Pancreas (tissue), 10 donors: ENCODE measurements at regions not wholly inside any gene's neighbourhood (a gene's known extent, or its start where the extent isn't known, plus 50 kb on each side); places are given as distances from the start of the nearest gene placed in this dataset.

Experiments
- ATAC-seq, 4 donors: fragments of 200-7000 bp; cut with Tn5 transposase; one replicate each; pipeline versions ENCODE4 v1.8.0 to v1.9.1; 2020; ENCODE audit warnings: mild to moderate bottlenecking in 4 of 4, moderate library complexity in 4 of 4
- DNase-seq, 6 donors: peaks; one replicate each; pipeline ENCODE4 v3.0.0-alpha.2; 2020
- FAIRE-seq: peaks from 2 replicates; lab custom pipeline; 2012; peaks lifted over from hg19 to GRCh38; lab: Jason Lieb, UNC
- H3K27ac ChIP-seq, 4 donors: fragments of 200-600 bp; sonication (generic); 1 replicate in 3 of 4; 2 replicates in 1 of 4; pipeline versions ENCODE4 v1.5.0 to v1.8.0; 2020
- H3K27me3 ChIP-seq, 4 donors: fragments of 200-600 bp; one replicate each; pipeline ENCODE4 v1.8.0; 2021
- H3K36me3 ChIP-seq, 3 donors: fragments of 200-600 bp; sonication (generic) in 1 of 3; one replicate each; pipeline versions ENCODE4 v1.5.0 to v1.8.0; 2020 to 2021
- H3K4me1 ChIP-seq, 3 donors: fragments of 200-600 bp; one replicate each; pipeline ENCODE4 v1.8.0; 2021
- H3K4me3 ChIP-seq, 4 donors: fragments of 200-600 bp; sonication (generic) in 2 of 4; one replicate each; pipeline versions ENCODE4 v1.5.0 to v1.8.0; 2020 to 2021
- H3K9me3 ChIP-seq, 4 donors: fragments of 200-600 bp; one replicate each; pipeline ENCODE4 v1.8.0; 2021
- WGBS, 2 donors: extraction: QIAGEN DNeasy Blood & Tissue Kit; methylation state at CpG; one replicate each; pipeline ENCODE4 v1.1.7; 2013; 5-methylcytosine and 5-hydroxymethylcytosine counted together
- intact Hi-C, 3 donors: fragments of 100-400 bp; cut with DNase I; formaldehyde crosslinking; loops; one replicate each; pipeline versions ENCODE4 v1.11.1 to v1.14.2; 2022
- TF ChIP-seq, protein P1 (sequence below), 4 donors: fragments of 200-600 bp; sonication (generic) in 3 of 4; IDR thresholded peaks; one replicate each; pipeline versions ENCODE4 v1.5.0 to v1.8.0; 2021; ENCODE audit warnings: antibody characterized with exemption in 4 of 4
- donor health status: healthy with polysubstance abuse.
- donor health status: DM: no; HTN: no; CAD: no; lungs with moderate emphysema.
- donor health status: DM: no; HTN: no; CAD: no.
- donor health status: control.
- donor health status: control.
- donor health status: Bipolar disorder and iron deficiency.
- donor health status: DM: yes; HTN: yes; CAD: no.
- donor health status: DM: no; HTN: no; CAD: no.
- donor health status: DM: no; HTN: no; CAD: no.
- donor health status: DM: yes; HTN: yes; CAD: no.

DNA sequence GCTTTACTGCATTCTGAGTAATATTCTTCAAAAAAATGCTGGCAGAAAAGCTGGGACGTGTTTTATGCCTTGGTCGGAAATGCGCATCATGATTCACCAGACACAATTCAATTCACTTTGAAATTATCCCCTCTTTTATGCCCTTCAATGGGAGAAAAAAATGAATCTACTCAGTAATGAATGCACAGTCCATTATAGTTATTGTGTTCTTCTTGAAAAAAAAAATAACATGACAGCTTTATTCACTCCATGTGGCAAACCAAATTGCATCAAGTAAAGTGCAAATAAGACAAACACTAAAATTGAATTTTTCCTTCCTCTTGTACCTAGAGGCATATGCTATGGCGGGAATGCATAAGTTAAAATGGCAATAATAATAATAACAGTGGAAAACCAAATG lies 159.4 kb upstream of the IFNG-AS1 start:
- Histone ChIP-seq H3K4me1 (no peaks in the 10 kb centered on the region), H3K4me3 (no peak overlapping the region), H3K36me3 (no peaks in the 10 kb centered on the region), H3K27ac (no peak overlapping the region), H3K27me3 (no peaks in the 10 kb centered on the region), H3K9me3 (no peaks in the 10 kb centered on the region)
- ATAC-seq: no peak
- FAIRE-seq: no peak
- TF ChIP-seq, protein P1, sequence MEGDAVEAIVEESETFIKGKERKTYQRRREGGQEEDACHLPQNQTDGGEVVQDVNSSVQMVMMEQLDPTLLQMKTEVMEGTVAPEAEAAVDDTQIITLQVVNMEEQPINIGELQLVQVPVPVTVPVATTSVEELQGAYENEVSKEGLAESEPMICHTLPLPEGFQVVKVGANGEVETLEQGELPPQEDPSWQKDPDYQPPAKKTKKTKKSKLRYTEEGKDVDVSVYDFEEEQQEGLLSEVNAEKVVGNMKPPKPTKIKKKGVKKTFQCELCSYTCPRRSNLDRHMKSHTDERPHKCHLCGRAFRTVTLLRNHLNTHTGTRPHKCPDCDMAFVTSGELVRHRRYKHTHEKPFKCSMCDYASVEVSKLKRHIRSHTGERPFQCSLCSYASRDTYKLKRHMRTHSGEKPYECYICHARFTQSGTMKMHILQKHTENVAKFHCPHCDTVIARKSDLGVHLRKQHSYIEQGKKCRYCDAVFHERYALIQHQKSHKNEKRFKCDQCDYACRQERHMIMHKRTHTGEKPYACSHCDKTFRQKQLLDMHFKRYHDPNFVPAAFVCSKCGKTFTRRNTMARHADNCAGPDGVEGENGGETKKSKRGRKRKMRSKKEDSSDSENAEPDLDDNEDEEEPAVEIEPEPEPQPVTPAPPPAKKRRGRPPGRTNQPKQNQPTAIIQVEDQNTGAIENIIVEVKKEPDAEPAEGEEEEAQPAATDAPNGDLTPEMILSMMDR (IDR thresholded peaks at IDR 0.05): no peak
- intact Hi-C loops: no loop called here
- 94 to 96% methylated on average over 4 of the region's 4 CpGs for WGBS, 2 donors
- no peak for DNase-seq

DNA sequence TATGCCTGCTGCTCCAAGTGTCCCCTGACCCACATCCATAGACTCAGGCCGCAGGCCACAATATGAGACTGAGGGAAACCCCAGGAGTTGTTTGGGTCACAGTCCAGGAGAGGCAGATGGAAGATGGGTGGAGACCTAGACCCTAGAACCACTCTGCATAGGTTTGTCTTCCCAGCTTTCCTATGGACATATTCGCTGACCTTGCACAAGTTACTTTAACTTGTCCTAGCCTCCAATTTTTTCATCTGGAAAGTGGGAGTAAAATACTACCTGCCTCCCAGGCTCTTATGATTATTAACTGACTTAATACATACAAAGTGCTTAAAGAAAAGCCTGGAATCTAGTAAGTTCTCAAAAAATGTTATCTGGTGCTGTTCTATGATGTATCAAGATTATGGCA lies 157.1 kb upstream of the IFNG-AS1 start:
- no peak overlapping the region for H3K27ac ChIP-seq
- no peaks in the 10 kb centered on the region for H3K36me3 ChIP-seq
- ATAC-seq (no peak), DNase-seq (no peak), FAIRE-seq (no peak)
- TF ChIP-seq, protein P1 (IDR thresholded peaks at IDR 0.05): no peak
- WGBS, 2 donors: 91 to 92% methylated on average over 2 of the region's 2 CpGs
- no peak overlapping the region for H3K4me3 ChIP-seq
- no peaks in the 10 kb centered on the region for H3K4me1 ChIP-seq
- intact Hi-C loops: no loop called here
- no peaks in the 10 kb centered on the region for H3K27me3 ChIP-seq
- no peaks in the 10 kb centered on the region for H3K9me3 ChIP-seq

- 78 to 82% methylated on average over 5 of the region's 5 CpGs for WGBS, 2 donors
- Histone ChIP-seq H3K27me3 (no peaks in the 10 kb centered on the region), H3K27ac (no peak overlapping the region), H3K9me3 (no peaks in the 10 kb centered on the region), H3K36me3 (no peaks in the 10 kb centered on the region), H3K4me1 (no peaks in the 10 kb centered on the region), H3K4me3 (no peak overlapping the region)
- TF ChIP-seq, protein P1 (IDR thresholded peaks at IDR 0.05): no peak
- intact Hi-C loops: no loop called here
- no peak for DNase-seq
- no peak for FAIRE-seq
- no peak for ATAC-seq
Measured at GRCh38 chr12:67833602-67834001, 155.6 kb upstream of the IFNG-AS1 start.

GRCh38 chr12:67837876-67838275 lies 151.4 kb upstream of the IFNG-AS1 start:
- TF ChIP-seq, protein P1 (IDR thresholded peaks at IDR 0.05): no peak
- FAIRE-seq: no peak
- WGBS, 2 donors: 26 to 45% methylated on average over 1 of the region's 1 CpG

GRCh38 chr12:67842124-67842523 lies 147.1 kb upstream of the IFNG-AS1 start:
- Histone ChIP-seq H3K36me3 (no peaks in the 10 kb centered on the region), H3K9me3 (no peaks in the 10 kb centered on the region), H3K27me3 (no peaks in the 10 kb centered on the region), H3K27ac (no peak overlapping the region), H3K4me3 (no peak overlapping the region), H3K4me1 (no peaks in the 10 kb centered on the region)
- 50 to 54% methylated on average over 2 of the region's 2 CpGs for WGBS, 2 donors
- TF ChIP-seq, protein P1 (IDR thresholded peaks at IDR 0.05): no peak
- intact Hi-C loops: no loop called here
- FAIRE-seq: no peak
- DNase-seq: no peak
- ATAC-seq: peak in 2 of 4 donors; percentile 37 to 67

More at GRCh38 chr12:67837876-67838275, 151.4 kb upstream of the IFNG-AS1 start:
- no peak for ATAC-seq
- no peak for DNase-seq
- H3K27me3 ChIP-seq: no peaks in the 10 kb centered on the region
- no peaks in the 10 kb centered on the region for H3K4me1 ChIP-seq
- H3K4me3 ChIP-seq: no peak overlapping the region
- H3K36me3 ChIP-seq: no peaks in the 10 kb centered on the region
- intact Hi-C loops: no loop called here
- no peaks in the 10 kb centered on the region for H3K9me3 ChIP-seq
- H3K27ac ChIP-seq: no peak overlapping the region
